Activated naive CD8-positive, alpha-beta T cell treated with anti-CD3 and anti-CD28 coated beads, Interleukin-2, amount 50 U/mL, for 24 hours (primary cell): ENCODE measurements at regions not wholly inside any gene's neighbourhood (a gene's known extent, or its start where the extent isn't known, plus 50 kb on each side); places are given as distances from the start of the nearest gene placed in this dataset.
"Not testable (repeated sequence)": the region's sequence is repeated elsewhere in the genome, so short reads cannot be mapped to it uniquely, and the experiment has no call there.

Experiments
- ATAC-seq: fragments of 150-1000 bp; cut with Tn5 transposase; one replicate; pipeline ENCODE4 v1.10.0; 2021
- DNase-seq: peaks from one replicate; pipeline ENCODE4 v3.0.0; 2021
- H3K27ac Mint-ChIP-seq: one replicate; pipeline ENCODE4 v1.8.0; 2021; ENCODE audit warnings: mild to moderate bottlenecking, mixed read lengths
- H3K27me3 Mint-ChIP-seq: one replicate; pipeline ENCODE4 v1.8.0; 2021; ENCODE audit warnings: mixed read lengths
- H3K36me3 Mint-ChIP-seq: one replicate; pipeline ENCODE4 v1.8.0; 2021; ENCODE audit warnings: low read depth, mixed read lengths
- H3K4me1 Mint-ChIP-seq: one replicate; pipeline ENCODE4 v1.8.0; 2021; ENCODE audit warnings: mixed read lengths
- H3K4me3 Mint-ChIP-seq: one replicate; pipeline ENCODE4 v1.8.0; 2021; ENCODE audit warnings: mild to moderate bottlenecking, moderate library complexity, mixed read lengths
- H3K9me3 Mint-ChIP-seq: one replicate; pipeline ENCODE4 v1.8.0; 2021; ENCODE audit warnings: mixed read lengths

DNA sequence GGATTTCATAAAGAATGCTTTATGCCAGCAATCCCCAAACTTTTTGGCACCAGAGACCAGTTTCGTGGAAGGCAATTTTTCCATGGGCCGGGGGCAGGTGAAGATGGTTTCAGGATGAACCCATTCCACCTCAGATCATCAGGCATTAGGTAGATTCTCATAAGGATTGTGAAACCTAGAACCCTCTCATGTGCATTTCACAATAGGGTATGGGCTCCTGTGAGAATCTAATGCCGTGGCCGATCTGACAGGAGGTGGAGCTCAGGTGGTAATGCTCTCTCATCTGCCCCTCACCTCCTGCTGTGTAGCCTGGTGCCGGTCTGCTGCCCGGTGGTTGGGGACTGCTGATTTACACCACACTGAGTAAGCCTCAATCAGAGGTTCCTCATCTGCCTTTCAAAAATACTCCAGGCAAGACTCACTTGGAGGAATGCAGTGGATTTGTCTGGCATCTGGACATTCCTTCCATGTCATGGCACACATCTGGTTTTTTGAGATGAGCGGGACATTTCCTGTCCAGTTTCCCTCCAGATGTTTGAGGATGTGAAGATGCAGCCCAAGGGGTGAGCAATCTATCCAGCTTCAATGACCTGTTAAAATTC, 185.8 kb downstream of the VAPA start:
- H3K27me3 Mint-ChIP-seq: no peaks in the 10 kb centered on the region
- no peaks in the 10 kb centered on the region for H3K4me1 Mint-ChIP-seq
- H3K9me3 Mint-ChIP-seq: peaks cover 1% of the 10 kb centered on the region
- DNase-seq (no peak), ATAC-seq (no peak)
- H3K36me3 Mint-ChIP-seq: no peaks in the 10 kb centered on the region
- no peak overlapping the region for H3K4me3 Mint-ChIP-seq
- H3K27ac Mint-ChIP-seq: no peak overlapping the region

GRCh38 chr18:10100196-10100595, 186.4 kb downstream of the VAPA start:
- H3K27me3 Mint-ChIP-seq: no peaks in the 10 kb centered on the region
- no peaks in the 10 kb centered on the region for H3K36me3 Mint-ChIP-seq
- peaks cover 7% of the 10 kb centered on the region for H3K9me3 Mint-ChIP-seq
- no peak overlapping the region for H3K4me3 Mint-ChIP-seq
- H3K27ac Mint-ChIP-seq: no peak overlapping the region
- DNase-seq (no peak), ATAC-seq (no peak)
- H3K4me1 Mint-ChIP-seq: no peaks in the 10 kb centered on the region

GRCh38 chr18:10100941-10101701, 187.3 kb downstream of the VAPA start:
- H3K27me3 Mint-ChIP-seq: no peaks in the 10 kb centered on the region
- DNase-seq (no peak), ATAC-seq (no peak)
- H3K4me1 Mint-ChIP-seq: no peaks in the 10 kb centered on the region
- H3K4me3 Mint-ChIP-seq: no peak overlapping the region
- H3K9me3 Mint-ChIP-seq: peaks cover 14% of the 10 kb centered on the region
- H3K27ac Mint-ChIP-seq: no peak overlapping the region
- no peaks in the 10 kb centered on the region for H3K36me3 Mint-ChIP-seq

DNA sequence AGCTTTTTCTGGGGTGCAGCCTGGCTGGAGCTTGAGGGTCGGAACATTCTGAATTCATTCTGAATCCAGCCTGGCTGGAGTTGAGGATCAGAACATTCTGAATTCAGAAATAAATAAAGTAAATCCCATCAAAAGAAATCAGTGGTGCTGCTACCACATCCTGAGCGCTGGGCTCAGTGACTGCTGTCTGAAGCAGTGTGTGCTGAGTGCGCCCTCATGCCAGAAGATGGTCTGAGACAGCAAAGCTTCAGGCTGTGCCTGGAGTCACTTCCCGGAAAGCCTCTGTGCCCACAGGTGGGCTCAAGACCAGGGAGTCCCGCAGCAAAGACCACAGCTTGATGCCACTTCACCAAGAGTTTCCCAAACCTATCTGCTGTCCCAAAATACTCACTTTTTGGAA, 187.9 kb downstream of the VAPA start:
- H3K36me3 Mint-ChIP-seq: no peaks in the 10 kb centered on the region

GRCh38 chr18:10105118-10105517, 191.3 kb downstream of the VAPA start:
- not testable (repeated sequence) for H3K36me3 Mint-ChIP-seq, DNase-seq, H3K27ac Mint-ChIP-seq, H3K4me3 Mint-ChIP-seq, H3K27me3 Mint-ChIP-seq, ATAC-seq, H3K4me1 Mint-ChIP-seq
- peaks cover 14% of the 10 kb centered on the region for H3K9me3 Mint-ChIP-seq

More for the DNA sequence above, 187.9 kb downstream of the VAPA start:
- H3K4me3 Mint-ChIP-seq: no peak overlapping the region
- H3K27ac Mint-ChIP-seq: no peak overlapping the region
- no peak for ATAC-seq
- no peak for DNase-seq
- no peaks in the 10 kb centered on the region for H3K4me1 Mint-ChIP-seq
- H3K9me3 Mint-ChIP-seq: peaks cover 14% of the 10 kb centered on the region
- no peaks in the 10 kb centered on the region for H3K27me3 Mint-ChIP-seq

- no peaks in the 10 kb centered on the region for H3K9me3 Mint-ChIP-seq
- no peak overlapping the region for H3K27ac Mint-ChIP-seq
- H3K4me1 Mint-ChIP-seq: no peaks in the 10 kb centered on the region
- DNase-seq (no peak), ATAC-seq (no peak)
- no peaks in the 10 kb centered on the region for H3K27me3 Mint-ChIP-seq
- no peaks in the 10 kb centered on the region for H3K36me3 Mint-ChIP-seq
- no peak overlapping the region for H3K4me3 Mint-ChIP-seq
Observed at GRCh38 chr18:10111191-10111590, 197.4 kb downstream of the VAPA start.

DNA sequence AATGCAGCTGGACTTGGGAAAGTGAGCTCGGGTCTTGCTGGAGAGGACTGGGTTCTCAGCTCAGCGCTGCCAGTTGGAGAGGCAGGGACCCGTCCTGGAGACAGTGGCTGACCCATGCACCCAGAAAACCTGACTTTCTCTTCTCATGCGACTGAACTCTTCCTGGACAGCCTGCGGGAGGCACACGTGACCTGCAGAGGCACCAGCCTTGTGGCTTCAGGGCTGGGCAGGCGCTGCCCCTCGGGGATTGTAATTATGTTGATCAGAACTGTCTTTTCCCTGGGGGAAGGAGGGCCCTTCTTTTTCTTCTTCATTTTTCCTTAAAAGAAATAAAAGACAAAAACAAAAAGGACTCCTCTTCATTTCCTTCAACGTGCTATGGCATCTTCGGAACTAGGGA, 198.1 kb downstream of the VAPA start:
- H3K27me3 Mint-ChIP-seq: no peaks in the 10 kb centered on the region
- no peak overlapping the region for H3K27ac Mint-ChIP-seq
- H3K4me3 Mint-ChIP-seq: no peak overlapping the region
- no peaks in the 10 kb centered on the region for H3K4me1 Mint-ChIP-seq
- H3K36me3 Mint-ChIP-seq: no peaks in the 10 kb centered on the region
- no peaks in the 10 kb centered on the region for H3K9me3 Mint-ChIP-seq
- no peak for DNase-seq
- ATAC-seq: no peak

- H3K4me3 Mint-ChIP-seq: no peak overlapping the region
- H3K4me1 Mint-ChIP-seq: no peaks in the 10 kb centered on the region
- no peak for DNase-seq
- H3K27ac Mint-ChIP-seq: no peak overlapping the region
- H3K9me3 Mint-ChIP-seq: no peaks in the 10 kb centered on the region
- H3K27me3 Mint-ChIP-seq: no peaks in the 10 kb centered on the region
- ATAC-seq: no peak
- no peaks in the 10 kb centered on the region for H3K36me3 Mint-ChIP-seq
Observed at GRCh38 chr18:10113121-10114022, 199.6 kb downstream of the VAPA start.

DNA sequence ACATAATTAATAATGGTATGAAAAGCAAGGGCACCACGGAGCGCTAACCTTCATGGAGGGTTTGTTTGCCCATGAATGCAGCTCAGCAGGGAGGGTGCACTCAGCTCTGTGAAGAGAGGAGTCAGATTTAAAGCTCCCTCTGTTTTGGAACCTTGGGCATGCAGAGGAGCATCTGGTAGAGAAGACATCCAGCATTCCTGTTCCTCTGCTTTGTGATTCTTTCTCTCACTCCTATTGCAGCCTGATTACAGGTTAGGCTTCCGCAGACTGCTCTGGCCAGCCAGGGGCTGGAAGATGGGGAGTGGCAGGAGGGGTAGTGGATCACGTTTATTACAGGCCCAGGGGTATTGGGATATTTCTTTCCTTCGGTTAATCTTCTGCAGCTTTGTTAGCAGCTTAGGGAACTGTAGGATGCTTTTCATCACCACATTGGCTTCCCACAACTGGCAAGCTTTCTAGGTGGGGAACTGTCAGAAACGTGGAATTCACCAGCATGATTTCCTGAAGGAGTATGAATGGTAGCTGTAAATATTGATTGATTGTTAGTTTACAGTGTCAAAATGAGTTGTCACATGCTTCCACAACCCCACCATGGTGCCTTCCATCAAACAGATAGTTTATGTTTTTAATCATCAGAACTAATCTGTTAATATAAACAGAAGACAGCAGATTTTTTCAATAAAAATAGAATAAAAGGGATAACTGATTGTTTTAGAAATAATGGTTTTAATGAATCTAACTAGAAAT, 201.1 kb downstream of the VAPA start:
- ATAC-seq (no peak), DNase-seq (no peak)
- H3K4me1 Mint-ChIP-seq: no peaks in the 10 kb centered on the region
- no peaks in the 10 kb centered on the region for H3K27me3 Mint-ChIP-seq
- H3K9me3 Mint-ChIP-seq: no peaks in the 10 kb centered on the region
- no peak overlapping the region for H3K27ac Mint-ChIP-seq
- H3K36me3 Mint-ChIP-seq: no peaks in the 10 kb centered on the region
- no peak overlapping the region for H3K4me3 Mint-ChIP-seq

DNA sequence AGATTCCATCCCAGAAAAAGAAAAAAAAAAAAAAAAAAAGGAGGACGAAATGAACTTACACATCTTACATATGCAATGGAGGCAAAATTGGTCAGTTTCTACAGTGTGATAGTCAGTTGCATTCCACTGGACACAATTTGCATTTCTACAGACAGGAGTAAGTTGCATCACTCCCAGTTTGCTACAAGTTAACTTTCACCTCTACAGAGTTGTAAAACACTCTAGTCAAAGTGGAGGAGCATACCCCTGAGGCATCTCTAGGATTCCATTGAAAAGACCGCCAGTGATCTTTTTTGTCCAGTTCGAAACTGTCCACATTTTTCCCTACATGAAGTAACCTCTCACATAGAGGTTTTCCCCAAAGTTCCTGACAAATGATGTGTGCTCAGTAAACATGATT, 202.8 kb downstream of the VAPA start:
- no peaks in the 10 kb centered on the region for H3K4me1 Mint-ChIP-seq
- H3K27me3 Mint-ChIP-seq: no peaks in the 10 kb centered on the region
- H3K36me3 Mint-ChIP-seq: no peaks in the 10 kb centered on the region
- DNase-seq: no peak
- no peak overlapping the region for H3K27ac Mint-ChIP-seq
- ATAC-seq: no peak
- H3K9me3 Mint-ChIP-seq: no peaks in the 10 kb centered on the region
- no peak overlapping the region for H3K4me3 Mint-ChIP-seq

DNA sequence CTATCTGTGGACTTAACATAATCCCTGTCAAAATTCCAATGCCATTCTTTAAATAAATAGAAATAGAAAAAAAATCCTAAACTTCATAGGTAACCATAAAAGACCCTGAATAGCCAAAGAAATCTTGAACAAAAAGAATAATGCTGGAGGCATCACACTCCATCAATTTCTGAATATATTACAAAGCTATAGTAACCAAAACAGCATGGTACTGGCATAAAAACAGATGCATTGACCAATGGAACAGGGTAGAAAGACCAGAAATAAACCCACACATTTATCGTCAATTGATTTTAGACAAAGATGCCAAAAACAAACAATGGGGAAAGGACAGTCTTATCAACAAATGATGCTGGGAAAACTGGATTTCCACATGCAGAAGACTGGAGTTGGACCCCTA, 205.7 kb downstream of the VAPA start:
- no peaks in the 10 kb centered on the region for H3K4me1 Mint-ChIP-seq

DNA sequence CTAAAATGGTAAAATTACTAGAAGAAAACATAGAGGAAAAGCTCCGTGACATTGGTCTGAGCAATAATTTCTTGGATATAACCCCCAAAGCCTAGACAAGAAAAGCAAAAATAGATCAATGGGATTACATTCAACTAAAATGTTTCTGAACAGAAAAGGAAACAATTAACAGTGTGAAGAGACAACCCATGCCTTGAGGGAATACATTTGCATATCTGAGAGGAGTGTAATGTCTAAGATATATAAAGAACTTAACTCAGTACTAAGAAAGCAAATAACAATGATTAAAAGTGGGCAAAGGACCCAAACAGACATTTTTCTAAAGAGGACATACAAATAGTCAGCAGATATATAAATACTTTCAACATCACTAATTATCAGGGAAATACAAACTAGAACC, 206.2 kb downstream of the VAPA start:
- ATAC-seq (no peak), DNase-seq (no peak)
- Mint-ChIP-seq H3K4me3 (no peak overlapping the region), H3K27ac (no peak overlapping the region), H3K36me3 (no peaks in the 10 kb centered on the region), H3K9me3 (no peaks in the 10 kb centered on the region), H3K4me1 (no peaks in the 10 kb centered on the region), H3K27me3 (no peaks in the 10 kb centered on the region)

More for the DNA sequence above, 205.7 kb downstream of the VAPA start:
- no peak overlapping the region for H3K27ac Mint-ChIP-seq
- ATAC-seq (no peak), DNase-seq (no peak)
- H3K36me3 Mint-ChIP-seq: no peaks in the 10 kb centered on the region
- no peak overlapping the region for H3K4me3 Mint-ChIP-seq
- H3K27me3 Mint-ChIP-seq: no peaks in the 10 kb centered on the region
- H3K9me3 Mint-ChIP-seq: no peaks in the 10 kb centered on the region

- Mint-ChIP-seq H3K4me3 (no peak overlapping the region), H3K9me3 (no peaks in the 10 kb centered on the region), H3K27ac (no peak overlapping the region), H3K27me3 (no peaks in the 10 kb centered on the region), H3K4me1 (no peaks in the 10 kb centered on the region), H3K36me3 (no peaks in the 10 kb centered on the region)
- ATAC-seq (no peak), DNase-seq (no peak)
Observed at GRCh38 chr18:10120622-10121021, 206.8 kb downstream of the VAPA start.

- no peak for ATAC-seq
- Mint-ChIP-seq H3K4me3 (no peak overlapping the region), H3K36me3 (no peaks in the 10 kb centered on the region), H3K27me3 (no peaks in the 10 kb centered on the region), H3K27ac (no peak overlapping the region), H3K4me1 (no peaks in the 10 kb centered on the region), H3K9me3 (no peaks in the 10 kb centered on the region)
- no peak for DNase-seq
Observed at GRCh38 chr18:10121028-10121427, 207.2 kb downstream of the VAPA start.
